Testis (tissue), 2 donors: ENCODE measurements at regions not wholly inside any gene's neighbourhood (a gene's known extent, or its start where the extent isn't known, plus 50 kb on each side); places are given as distances from the start of the nearest gene placed in this dataset.

ENCODE experiments used
- DNase-seq: peaks from one replicate; pipeline ENCODE4 v3.0.0-alpha.2; 2019
- H3K27ac ChIP-seq, 2 donors: fragments of 200-600 bp; sonication (generic); one replicate each; pipeline ENCODE4 v1.5.1; 2019
- H3K27me3 ChIP-seq: fragments of 200-600 bp; sonication (generic); one replicate; pipeline ENCODE4 v1.5.1; 2019
- H3K36me3 ChIP-seq: fragments of 200-600 bp; sonication (generic); one replicate; pipeline ENCODE4 v1.5.1; 2017; ENCODE audit warnings: low read depth; ENCODE audit errors: missing control alignments
- H3K4me1 ChIP-seq: fragments of 200-600 bp; sonication (generic); one replicate; pipeline ENCODE4 v1.5.1; 2019
- H3K4me3 ChIP-seq, 2 donors: fragments of 200-600 bp; sonication (generic); one replicate each; pipeline ENCODE4 v1.5.1; 2017 to 2019
- H3K9me3 ChIP-seq: fragments of 200-600 bp; sonication (generic); one replicate; pipeline ENCODE4 v1.5.1; 2017
- CTCF ChIP-seq, 3 experiments: fragments of 450-650 bp in 2 of 3; fragments of 200-600 bp in 1 of 3; sonication (generic) in 1 of 3; IDR thresholded peaks; one replicate each; pipeline ENCODE4 v1.5.1; 2016 to 2019; ENCODE audit warnings: antibody characterized with exemption in 3 of 3, mild to moderate bottlenecking in 2 of 3, moderate library complexity in 1 of 3
- POLR2A ChIP-seq: fragments of 450-650 bp; IDR thresholded peaks from one replicate; pipeline ENCODE4 v1.6.1; 2017; ENCODE audit warnings: antibody characterized with exemption, mild to moderate bottlenecking, moderate library complexity
- WGBS, 2 donors: methylation state at CpG; one replicate each; pipeline ENCODE4 v1.1.5; 2018; 5-methylcytosine and 5-hydroxymethylcytosine counted together
- intact Hi-C: fragments of 100-400 bp; cut with DNase I; formaldehyde crosslinking; loops from one replicate; pipeline ENCODE4 v1.15.1; 2023; ENCODE audit warnings: low total_unique reads

GRCh38 chr10:52442576-52442975 lies 128.5 kb downstream of the DKK1 start:
- Histone ChIP-seq H3K36me3 (no peaks in the 10 kb centered on the region), H3K27ac (no peak overlapping the region), H3K4me3 (no peak overlapping the region), H3K4me1 (no peaks in the 10 kb centered on the region), H3K9me3 (no peaks in the 10 kb centered on the region), H3K27me3 (no peaks in the 10 kb centered on the region)
- no peak for TF ChIP-seq POLR2A
- no peak for TF ChIP-seq CTCF (IDR thresholded peaks at IDR 0.05)
- DNase-seq = no peak
- intact Hi-C loops = no loop called here

- TF ChIP-seq POLR2A (no peak), CTCF (IDR thresholded peaks at IDR 0.05) (no peak)
- Histone ChIP-seq H3K27ac (no peak overlapping the region), H3K4me3 (no peak overlapping the region), H3K9me3 (no peaks in the 10 kb centered on the region), H3K36me3 (no peaks in the 10 kb centered on the region), H3K4me1 (no peaks in the 10 kb centered on the region), H3K27me3 (no peaks in the 10 kb centered on the region)
- no peak for DNase-seq
- intact Hi-C loops = no loop called here
- 37 to 56% methylated on average over 3 of the region's 3 CpGs for WGBS, 2 donors
These were observed 129.6 kb downstream of the DKK1 start for GRCh38 chr10:52443419-52444388.

- H3K27me3 ChIP-seq = no peaks in the 10 kb centered on the region
- no peaks in the 10 kb centered on the region for H3K36me3 ChIP-seq
- 49 to 51% methylated on average over 5 of the region's 5 CpGs for WGBS, 2 donors
- intact Hi-C loops = no loop called here
- H3K27ac ChIP-seq = no peak overlapping the region
- no peak for TF ChIP-seq POLR2A
- TF ChIP-seq CTCF (IDR thresholded peaks at IDR 0.05) = no peak
- no peak overlapping the region for H3K4me3 ChIP-seq
- H3K9me3 ChIP-seq = no peaks in the 10 kb centered on the region
- H3K4me1 ChIP-seq = no peaks in the 10 kb centered on the region
- DNase-seq = no peak
These were observed 132.3 kb downstream of the DKK1 start for GRCh38 chr10:52446391-52446790.

GRCh38 chr10:52447931-52448353 lies 133.9 kb downstream of the DKK1 start:
- TF ChIP-seq POLR2A = no peak
- no peak for TF ChIP-seq CTCF (IDR thresholded peaks at IDR 0.05)
- H3K27me3 ChIP-seq = no peaks in the 10 kb centered on the region
- H3K36me3 ChIP-seq = no peaks in the 10 kb centered on the region
- H3K9me3 ChIP-seq = no peaks in the 10 kb centered on the region
- no peak overlapping the region for H3K27ac ChIP-seq
- no peak overlapping the region for H3K4me3 ChIP-seq
- DNase-seq = no peak
- intact Hi-C loops = no loop called here
- no peaks in the 10 kb centered on the region for H3K4me1 ChIP-seq
